HG02623 (cell line): ENCODE measurements at regions not wholly inside any gene's neighbourhood (a gene's known extent, or its start where the extent isn't known, plus 50 kb on each side); places are given as distances from the start of the nearest gene placed in this dataset.

Experiments
- ATAC-seq: cut with Tn5 transposase; IDR thresholded peaks from one replicate; pipeline ENCODE4 v1.9.1; 2021; ENCODE audit warnings: moderate library complexity; ENCODE audit not compliant: unreplicated experiment

- no peak for ATAC-seq
Observed at GRCh38 chr3:5270666-5271371, 83.3 kb downstream of the EDEM1 start.

- no peak for ATAC-seq
Observed at GRCh38 chr3:5271372-5271683, 83.8 kb downstream of the EDEM1 start.

GRCh38 chr3:5272387-5272786 is 84.9 kb downstream of the EDEM1 start:
- no peak for ATAC-seq

- no peak for ATAC-seq
Observed at GRCh38 chr3:5274091-5274490, 86.6 kb downstream of the EDEM1 start.

GRCh38 chr3:5275529-5275928 is 88.0 kb downstream of the EDEM1 start:
- ATAC-seq, result no peak

GRCh38 chr3:5276934-5277333 is 89.4 kb downstream of the EDEM1 start:
- no peak for ATAC-seq

GRCh38 chr3:5277612-5278236 is 90.2 kb downstream of the EDEM1 start:
- ATAC-seq, result no peak

- ATAC-seq, result no peak
Observed at GRCh38 chr3:5278666-5279065, 91.2 kb downstream of the EDEM1 start.

- no peak for ATAC-seq
Observed at GRCh38 chr3:5282703-5283102, 95.2 kb downstream of the EDEM1 start.

- ATAC-seq, result no peak
Observed at GRCh38 chr3:5285439-5285838, 97.9 kb downstream of the EDEM1 start.

GRCh38 chr3:5290915-5291314 is 103.4 kb downstream of the EDEM1 start:
- no peak for ATAC-seq

GRCh38 chr3:5292512-5292911 is 105.0 kb downstream of the EDEM1 start:
- no peak for ATAC-seq

GRCh38 chr3:5293207-5293606 is 105.7 kb downstream of the EDEM1 start:
- no peak for ATAC-seq

GRCh38 chr3:5294356-5294755 is 106.8 kb downstream of the EDEM1 start:
- ATAC-seq, result no peak

GRCh38 chr3:5295191-5295690 is 107.7 kb downstream of the EDEM1 start:
- no peak for ATAC-seq

- ATAC-seq, result no peak
Observed at GRCh38 chr3:5296362-5296761, 108.9 kb downstream of the EDEM1 start.

- no peak for ATAC-seq
Observed at GRCh38 chr3:5297895-5298294, 110.4 kb downstream of the EDEM1 start.

GRCh38 chr3:5298453-5298852 is 110.9 kb downstream of the EDEM1 start:
- ATAC-seq, result peak; percentile 98

GRCh38 chr3:5299161-5299560 is 111.7 kb downstream of the EDEM1 start:
- no peak for ATAC-seq

GRCh38 chr3:5300638-5301037 is 113.1 kb downstream of the EDEM1 start:
- no peak for ATAC-seq

GRCh38 chr3:5301651-5302297 is 114.3 kb downstream of the EDEM1 start:
- no peak for ATAC-seq

- ATAC-seq, result no peak
Observed at GRCh38 chr3:5302661-5303060, 115.2 kb downstream of the EDEM1 start.
